Left renal pelvis (tissue), 4 donors: ENCODE measurements at regions not wholly inside any gene's neighbourhood (a gene's known extent, or its start where the extent isn't known, plus 50 kb on each side); places are given as distances from the start of the nearest gene placed in this dataset.
A peak's percentile ranks its signal among the peaks of the same experiment; 100 is the strongest.

Experiments
- DNase-seq, 4 donors: peaks; one replicate each; pipeline ENCODE4 v3.0.0-alpha.2; 2013; ENCODE audit warnings: low read depth in 4 of 4, low spot score in 3 of 4

- DNase-seq: no peak
Measured at GRCh38 chr1:234940841-234941240, 187.8 kb downstream of the TOMM20 start.

DNA sequence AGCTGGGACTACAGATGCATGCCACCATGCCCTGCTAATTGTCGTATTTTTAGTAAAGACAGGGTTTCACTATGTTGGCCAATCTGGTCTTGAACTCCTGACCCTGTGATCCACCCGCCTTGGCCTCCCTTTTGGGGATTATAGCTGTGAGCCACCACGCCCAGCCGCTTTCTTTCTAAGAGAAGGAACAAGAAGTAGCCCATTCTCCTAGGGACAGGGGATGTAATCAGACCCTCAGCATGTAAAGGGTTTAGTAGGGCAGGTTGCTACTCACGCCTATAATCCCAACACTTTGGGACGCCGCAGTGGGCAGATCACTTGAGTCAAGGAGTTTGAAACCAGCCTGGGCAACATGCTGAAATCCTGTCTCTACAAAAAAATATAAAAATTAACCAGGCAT is 189.7 kb downstream of the TOMM20 start:
- DNase-seq: no peak

- no peak for DNase-seq
Measured at GRCh38 chr1:234938135-234938534, 190.5 kb downstream of the TOMM20 start.

- no peak for DNase-seq
Measured at GRCh38 chr1:234936612-234937389, 191.8 kb downstream of the TOMM20 start.

- DNase-seq: no peak
Measured at GRCh38 chr1:234934611-234935033, 194.0 kb downstream of the TOMM20 start.

- no peak for DNase-seq
Measured at GRCh38 chr1:234933475-234933874, 195.2 kb downstream of the TOMM20 start.

DNA sequence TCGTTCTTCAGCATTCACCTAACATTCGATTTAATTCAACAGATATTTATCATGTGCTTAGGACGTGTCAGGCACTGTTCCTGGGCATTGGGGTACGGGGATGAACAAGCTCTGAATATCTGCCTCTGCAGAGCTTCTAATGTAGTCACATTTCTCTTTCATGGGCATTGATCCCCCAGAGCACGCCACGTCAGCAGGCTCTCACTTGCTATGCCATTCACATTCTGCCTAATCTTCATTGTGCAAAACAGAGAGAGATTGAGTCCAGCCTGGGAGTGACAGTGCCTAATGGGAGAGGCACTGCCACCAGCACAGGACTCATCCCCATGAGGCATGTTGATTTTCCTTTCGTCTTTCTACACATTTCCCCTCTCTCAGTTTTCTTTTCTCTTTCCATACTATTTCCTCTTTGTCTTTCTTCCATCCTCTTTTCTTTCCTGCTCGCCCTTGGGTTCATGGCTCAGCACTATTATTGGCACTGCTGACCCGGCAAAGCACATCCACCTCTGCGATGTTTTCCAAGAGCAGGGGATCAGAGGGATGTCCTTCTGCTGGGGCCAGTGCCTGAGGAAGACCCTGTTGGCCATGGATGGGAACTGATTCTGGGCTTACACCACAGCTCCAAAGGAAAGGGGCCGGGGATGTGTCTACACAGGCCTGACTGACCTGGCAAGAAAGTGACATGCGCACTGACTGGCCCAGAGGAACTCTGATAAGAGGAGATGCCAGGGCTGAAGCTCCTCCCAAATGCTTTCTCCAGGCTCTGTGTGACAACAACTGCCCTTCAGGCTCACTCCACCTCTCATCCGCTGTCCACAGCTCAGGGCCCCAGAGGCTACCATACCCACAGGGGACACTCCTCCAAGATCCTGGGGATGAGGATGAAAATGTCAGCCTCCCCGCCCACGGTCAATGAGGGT is 195.9 kb downstream of the TOMM20 start:
- no peak for DNase-seq

- DNase-seq: no peak
Measured at GRCh38 chr1:234932106-234932505, 196.5 kb downstream of the TOMM20 start.

GRCh38 chr1:234931404-234931973 is 197.1 kb downstream of the TOMM20 start:
- no peak for DNase-seq

DNA sequence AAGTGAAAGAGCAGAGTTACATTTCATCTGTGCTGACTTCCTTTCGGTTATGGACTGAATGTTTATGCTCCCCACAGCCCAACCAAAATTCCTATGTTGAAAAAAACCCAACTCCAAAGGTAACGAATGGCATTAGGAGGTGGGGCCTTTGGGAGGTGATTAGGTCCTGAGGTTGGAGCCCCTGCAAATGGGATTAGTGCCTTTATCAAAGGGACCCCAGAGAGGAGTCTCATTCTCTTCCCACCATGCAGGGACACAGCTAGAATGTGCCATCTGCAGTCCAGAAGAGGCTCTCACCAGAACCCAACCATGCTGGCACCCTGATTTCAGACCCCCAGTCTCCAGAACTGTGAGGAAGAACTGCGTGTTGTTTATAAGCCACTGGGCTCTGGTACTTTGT is 199.3 kb downstream of the TOMM20 start:
- no peak for DNase-seq

DNA sequence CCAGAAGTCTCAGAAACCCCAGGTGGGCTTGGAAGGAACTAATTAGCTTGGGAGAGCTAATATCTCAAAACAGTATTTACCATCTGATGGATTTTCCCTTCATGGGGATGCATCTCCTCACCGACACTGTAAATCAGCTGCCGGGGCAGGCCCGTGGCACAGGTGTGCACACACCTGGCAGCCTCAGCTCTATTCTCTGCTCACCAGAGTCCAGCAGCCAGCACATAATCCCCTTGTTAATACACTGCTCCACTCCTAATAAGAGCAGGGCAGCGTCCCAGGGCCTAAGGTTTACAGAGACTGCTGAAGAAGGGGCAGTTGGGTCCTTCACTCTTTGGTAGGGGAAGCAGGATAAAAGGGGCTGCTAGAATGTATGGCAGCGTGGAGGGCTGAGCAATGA is 200.0 kb downstream of the TOMM20 start:
- no peak for DNase-seq

GRCh38 chr1:234927971-234928640 is 200.5 kb downstream of the TOMM20 start:
- DNase-seq: no peak

- DNase-seq: no peak
Measured at GRCh38 chr1:234927312-234927970, 201.2 kb downstream of the TOMM20 start.

- DNase-seq: no peak
Measured at GRCh38 chr1:234926559-234927311, 201.9 kb downstream of the TOMM20 start.

DNA sequence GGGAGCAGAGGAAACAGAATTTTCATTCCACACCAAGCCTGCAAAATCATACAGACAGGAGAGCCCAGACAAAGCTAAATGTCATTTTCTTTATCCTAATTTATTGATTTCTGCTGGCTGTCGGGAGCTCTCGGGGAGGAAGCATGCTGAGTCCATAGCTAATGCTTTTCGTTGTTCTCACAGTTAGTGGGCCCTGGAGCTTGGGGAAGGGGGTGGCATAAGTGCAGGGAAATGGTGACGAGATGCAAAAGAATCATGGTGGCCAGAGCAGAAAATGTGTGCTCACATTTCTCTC is 202.4 kb downstream of the TOMM20 start:
- DNase-seq: no peak

DNA sequence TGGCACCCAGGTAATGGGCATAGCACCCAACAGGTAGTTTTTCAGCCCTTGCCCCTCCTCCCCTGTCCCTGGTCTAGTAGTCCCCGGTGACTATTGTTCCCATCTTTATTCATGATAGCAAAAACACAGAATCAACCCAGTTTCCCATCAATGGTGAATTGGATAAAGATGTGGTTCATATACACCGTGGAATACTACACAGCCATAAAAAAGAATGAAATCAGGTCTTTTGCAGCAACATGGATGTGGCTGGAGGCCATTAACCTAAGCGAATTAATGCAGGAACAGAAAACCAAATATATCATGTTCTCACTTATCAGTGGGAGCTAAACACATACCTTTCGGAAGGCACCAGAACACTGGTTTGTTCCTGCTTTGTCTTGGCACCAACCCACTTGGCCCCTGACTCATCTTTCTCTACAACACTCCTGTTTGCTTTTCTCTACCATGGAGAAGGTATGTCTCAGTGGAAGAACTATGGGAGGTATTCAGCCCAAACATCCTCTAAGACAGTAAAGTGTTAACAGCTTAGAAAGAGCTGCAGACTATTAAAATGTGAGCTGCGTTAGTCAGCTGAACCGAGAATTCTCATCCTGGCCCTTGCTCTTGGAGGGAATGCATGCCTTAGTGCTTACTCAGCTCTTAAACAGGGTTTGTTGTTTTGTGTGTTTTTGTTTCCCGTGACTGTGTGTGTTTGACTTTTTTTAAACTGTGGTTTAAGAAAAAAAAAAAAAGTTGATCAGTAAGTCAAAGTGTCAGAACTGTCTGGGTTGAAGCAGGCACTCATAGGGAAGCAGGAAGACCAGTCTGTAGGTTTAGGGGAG is 203.0 kb downstream of the TOMM20 start:
- DNase-seq: peak in 3 of 4 donors; percentile 62 to 64 (median 64)

- DNase-seq: no peak
Measured at GRCh38 chr1:234924450-234925355, 203.9 kb downstream of the TOMM20 start.

- DNase-seq: no peak
Measured at GRCh38 chr1:234923626-234924025, 205.0 kb downstream of the TOMM20 start.
